SK-N-SH treated with all-trans-retinoic acid at 6 μM for 48 hours (cell line): ENCODE measurements at regions not wholly inside any gene's neighbourhood (a gene's known extent, or its start where the extent isn't known, plus 50 kb on each side); places are given as distances from the start of the nearest gene placed in this dataset.

Experiments used
- ATAC-seq: fragments of 200-7000 bp; cut with Tn5 transposase; 3 replicates; pipeline ENCODE4 v1.9.1; 2020; ENCODE audit warnings: mild to moderate bottlenecking, moderate library complexity
- ARNTL ChIP-seq: fragments of 450-650 bp; formaldehyde crosslinking; IDR thresholded peaks from 2 replicates; pipeline ENCODE4 v1.5.0; 2020; ENCODE audit warnings: low read depth, mild to moderate bottlenecking, moderate library complexity, borderline replicate concordance
- BACH2 ChIP-seq: fragments of 250-450 bp; sonication (Bioruptor Pico); IDR thresholded peaks from 2 replicates; pipeline ENCODE4 v1.9.0; 2021; ENCODE audit warnings: mild to moderate bottlenecking, borderline replicate concordance
- CSDC2 ChIP-seq: fragments of 250-450 bp; sonication (Bioruptor Pico); IDR thresholded peaks from 2 replicates; pipeline ENCODE4 v1.5.0; 2020; ENCODE audit warnings: mild to moderate bottlenecking, moderate library complexity
- CSRNP3 ChIP-seq: fragments of 250-450 bp; sonication (Bioruptor Pico); IDR thresholded peaks from 2 replicates; pipeline ENCODE4 v1.5.1; 2021; ENCODE audit warnings: mild to moderate bottlenecking, moderate library complexity
- ESRRG ChIP-seq: fragments of 250-450 bp; sonication (Bioruptor Pico); IDR thresholded peaks from 2 replicates; pipeline ENCODE4 v1.6.1; 2021; ENCODE audit warnings: mild to moderate bottlenecking
- GLIS3 ChIP-seq: fragments of 250-450 bp; sonication (Bioruptor Pico); IDR thresholded peaks from 2 replicates; pipeline ENCODE4 v1.5.0; 2020; ENCODE audit warnings: mild to moderate bottlenecking, moderate library complexity
- OSR1 ChIP-seq: fragments of 250-450 bp; sonication (Bioruptor Pico); IDR thresholded peaks from 2 replicates; pipeline ENCODE4 v1.8.0; 2022; ENCODE audit warnings: moderate library complexity, mild to moderate bottlenecking, inconsistent platforms
- PATZ1 ChIP-seq: fragments of 250-450 bp; sonication (Bioruptor Pico); IDR thresholded peaks from 2 replicates; pipeline ENCODE4 v1.8.0; 2020; ENCODE audit warnings: mild to moderate bottlenecking, moderate library complexity, borderline replicate concordance
- PPARA ChIP-seq: fragments of 250-450 bp; sonication (Bioruptor Pico); IDR thresholded peaks from 2 replicates; pipeline ENCODE4 v1.5.0; 2020; ENCODE audit warnings: mild to moderate bottlenecking, borderline replicate concordance
- RARB ChIP-seq: fragments of 250-450 bp; sonication (Bioruptor Pico); IDR thresholded peaks from 2 replicates; pipeline ENCODE4 v1.8.0; 2021; ENCODE audit warnings: mild to moderate bottlenecking, moderate library complexity
- SNAI2 ChIP-seq: fragments of 250-450 bp; sonication (Bioruptor Pico); IDR thresholded peaks from 2 replicates; pipeline ENCODE4 v1.5.0; 2020; ENCODE audit warnings: mild to moderate bottlenecking, moderate library complexity
- TCF4 ChIP-seq: fragments of 250-450 bp; sonication (Bioruptor Pico); IDR thresholded peaks from 2 replicates; pipeline ENCODE4 v1.8.0; 2021; ENCODE audit warnings: mild to moderate bottlenecking, moderate library complexity, borderline replicate concordance
- TOX ChIP-seq: fragments of 250-450 bp; sonication (Bioruptor Pico); IDR thresholded peaks from 2 replicates; pipeline ENCODE4 v1.8.0; 2021; ENCODE audit warnings: mild to moderate bottlenecking, moderate library complexity, borderline replicate concordance
- ZC3H10 ChIP-seq: fragments of 250-450 bp; sonication (Bioruptor Pico); IDR thresholded peaks from 2 replicates; pipeline ENCODE4 v1.5.1; 2021; ENCODE audit warnings: mild to moderate bottlenecking, moderate library complexity
- ZFP3 ChIP-seq: fragments of 250-450 bp; sonication (Bioruptor Pico); IDR thresholded peaks from 2 replicates; pipeline ENCODE4 v1.5.0; 2020; ENCODE audit warnings: mild to moderate bottlenecking, moderate library complexity
- ZFP30 ChIP-seq: fragments of 450-650 bp; formaldehyde crosslinking; IDR thresholded peaks from 2 replicates; pipeline ENCODE4 v1.5.0; 2022; ENCODE audit warnings: mild to moderate bottlenecking, moderate library complexity
- ZNF565 ChIP-seq: fragments of 450-650 bp; formaldehyde crosslinking; conservative IDR thresholded peaks from 2 replicates; pipeline ENCODE4 v1.5.0; 2020; ENCODE audit warnings: low read depth, mild to moderate bottlenecking, moderate library complexity
- ZNF70 ChIP-seq: fragments of 450-650 bp; formaldehyde crosslinking; IDR thresholded peaks from 2 replicates; pipeline ENCODE4 v1.5.0; 2020; ENCODE audit warnings: mild to moderate bottlenecking, moderate library complexity
- ZNF8 ChIP-seq: fragments of 450-650 bp; formaldehyde crosslinking; IDR thresholded peaks from 2 replicates; pipeline ENCODE4 v1.5.0; 2020; ENCODE audit warnings: mild to moderate bottlenecking, moderate library complexity
- TF ChIP-seq, protein P1 (sequence below): fragments of 250-450 bp; sonication (Bioruptor Pico); IDR thresholded peaks from 2 replicates; pipeline ENCODE4 v1.8.0; 2021; ENCODE audit warnings: low read depth, mild to moderate bottlenecking, moderate library complexity, borderline replicate concordance
- TF ChIP-seq, protein P2 (sequence below): fragments of 250-450 bp; sonication (Bioruptor Pico); IDR thresholded peaks from 2 replicates; pipeline ENCODE4 v1.5.0; 2020; ENCODE audit warnings: mild to moderate bottlenecking, moderate library complexity
- TF ChIP-seq, protein P3 (sequence below): fragments of 250-450 bp; sonication (Bioruptor Pico); IDR thresholded peaks from 2 replicates; pipeline ENCODE4 v1.5.1; 2020; ENCODE audit warnings: low read depth, mild to moderate bottlenecking, moderate library complexity

DNA sequence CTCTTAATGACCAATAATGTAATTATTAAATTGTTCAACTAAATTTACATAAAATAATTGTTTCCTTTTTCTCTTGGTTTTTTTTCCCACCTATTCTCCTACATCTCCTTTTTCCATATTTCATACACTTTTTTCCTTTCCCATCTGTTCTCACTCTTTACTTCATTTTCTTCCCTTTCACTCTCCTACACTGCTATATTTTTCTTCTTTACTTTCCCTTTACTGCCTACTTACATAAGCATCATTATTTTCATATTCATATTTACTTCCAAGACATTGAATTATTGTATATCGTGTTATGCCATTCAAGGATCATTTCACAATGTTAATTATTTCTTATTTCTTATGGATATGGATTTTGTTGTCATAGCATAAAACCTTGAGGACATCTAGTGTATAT lies 1275.6 kb downstream of the NSUN3 start:
- TF ChIP-seq ZFP3 (CRISPR knock-in tag) (no peak), CSDC2 (no peak), ESRRG (CRISPR knock-in tag) (no peak), ZC3H10 (CRISPR knock-in tag) (no peak), ARNTL (CRISPR knock-in tag) (no peak), TOX (CRISPR knock-in tag) (no peak), GLIS3 (CRISPR knock-in tag) (no peak), BACH2 (CRISPR knock-in tag) (no peak), RARB (CRISPR knock-in tag) (no peak), CSRNP3 (CRISPR knock-in tag) (no peak), TCF4 (CRISPR knock-in tag) (no peak), PATZ1 (CRISPR knock-in tag) (no peak), OSR1 (CRISPR knock-in tag) (no peak), PPARA (CRISPR knock-in tag) (no peak), ZNF8 (CRISPR knock-in tag) (no peak), SNAI2 (CRISPR knock-in tag) (no peak)
- TF ChIP-seq, protein P1, sequence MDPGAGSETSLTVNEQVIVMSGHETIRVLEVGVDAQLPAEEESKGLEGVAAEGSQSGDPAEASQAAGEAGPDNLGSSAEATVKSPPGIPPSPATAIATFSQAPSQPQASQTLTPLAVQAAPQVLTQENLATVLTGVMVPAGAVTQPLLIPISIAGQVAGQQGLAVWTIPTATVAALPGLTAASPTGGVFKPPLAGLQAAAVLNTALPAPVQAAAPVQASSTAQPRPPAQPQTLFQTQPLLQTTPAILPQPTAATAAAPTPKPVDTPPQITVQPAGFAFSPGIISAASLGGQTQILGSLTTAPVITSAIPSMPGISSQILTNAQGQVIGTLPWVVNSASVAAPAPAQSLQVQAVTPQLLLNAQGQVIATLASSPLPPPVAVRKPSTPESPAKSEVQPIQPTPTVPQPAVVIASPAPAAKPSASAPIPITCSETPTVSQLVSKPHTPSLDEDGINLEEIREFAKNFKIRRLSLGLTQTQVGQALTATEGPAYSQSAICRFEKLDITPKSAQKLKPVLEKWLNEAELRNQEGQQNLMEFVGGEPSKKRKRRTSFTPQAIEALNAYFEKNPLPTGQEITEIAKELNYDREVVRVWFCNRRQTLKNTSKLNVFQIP: no peak
- TF ChIP-seq, protein P2, sequence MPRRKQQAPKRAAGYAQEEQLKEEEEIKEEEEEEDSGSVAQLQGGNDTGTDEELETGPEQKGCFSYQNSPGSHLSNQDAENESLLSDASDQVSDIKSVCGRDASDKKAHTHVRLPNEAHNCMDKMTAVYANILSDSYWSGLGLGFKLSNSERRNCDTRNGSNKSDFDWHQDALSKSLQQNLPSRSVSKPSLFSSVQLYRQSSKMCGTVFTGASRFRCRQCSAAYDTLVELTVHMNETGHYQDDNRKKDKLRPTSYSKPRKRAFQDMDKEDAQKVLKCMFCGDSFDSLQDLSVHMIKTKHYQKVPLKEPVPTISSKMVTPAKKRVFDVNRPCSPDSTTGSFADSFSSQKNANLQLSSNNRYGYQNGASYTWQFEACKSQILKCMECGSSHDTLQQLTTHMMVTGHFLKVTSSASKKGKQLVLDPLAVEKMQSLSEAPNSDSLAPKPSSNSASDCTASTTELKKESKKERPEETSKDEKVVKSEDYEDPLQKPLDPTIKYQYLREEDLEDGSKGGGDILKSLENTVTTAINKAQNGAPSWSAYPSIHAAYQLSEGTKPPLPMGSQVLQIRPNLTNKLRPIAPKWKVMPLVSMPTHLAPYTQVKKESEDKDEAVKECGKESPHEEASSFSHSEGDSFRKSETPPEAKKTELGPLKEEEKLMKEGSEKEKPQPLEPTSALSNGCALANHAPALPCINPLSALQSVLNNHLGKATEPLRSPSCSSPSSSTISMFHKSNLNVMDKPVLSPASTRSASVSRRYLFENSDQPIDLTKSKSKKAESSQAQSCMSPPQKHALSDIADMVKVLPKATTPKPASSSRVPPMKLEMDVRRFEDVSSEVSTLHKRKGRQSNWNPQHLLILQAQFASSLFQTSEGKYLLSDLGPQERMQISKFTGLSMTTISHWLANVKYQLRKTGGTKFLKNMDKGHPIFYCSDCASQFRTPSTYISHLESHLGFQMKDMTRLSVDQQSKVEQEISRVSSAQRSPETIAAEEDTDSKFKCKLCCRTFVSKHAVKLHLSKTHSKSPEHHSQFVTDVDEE (CRISPR knock-in tag): no peak
- TF ChIP-seq, protein P3, sequence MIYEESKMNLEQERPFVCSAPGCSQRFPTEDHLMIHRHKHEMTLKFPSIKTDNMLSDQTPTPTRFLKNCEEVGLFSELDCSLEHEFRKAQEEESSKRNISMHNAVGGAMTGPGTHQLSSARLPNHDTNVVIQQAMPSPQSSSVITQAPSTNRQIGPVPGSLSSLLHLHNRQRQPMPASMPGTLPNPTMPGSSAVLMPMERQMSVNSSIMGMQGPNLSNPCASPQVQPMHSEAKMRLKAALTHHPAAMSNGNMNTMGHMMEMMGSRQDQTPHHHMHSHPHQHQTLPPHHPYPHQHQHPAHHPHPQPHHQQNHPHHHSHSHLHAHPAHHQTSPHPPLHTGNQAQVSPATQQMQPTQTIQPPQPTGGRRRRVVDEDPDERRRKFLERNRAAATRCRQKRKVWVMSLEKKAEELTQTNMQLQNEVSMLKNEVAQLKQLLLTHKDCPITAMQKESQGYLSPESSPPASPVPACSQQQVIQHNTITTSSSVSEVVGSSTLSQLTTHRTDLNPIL: no peak
- no peak for ATAC-seq

DNA sequence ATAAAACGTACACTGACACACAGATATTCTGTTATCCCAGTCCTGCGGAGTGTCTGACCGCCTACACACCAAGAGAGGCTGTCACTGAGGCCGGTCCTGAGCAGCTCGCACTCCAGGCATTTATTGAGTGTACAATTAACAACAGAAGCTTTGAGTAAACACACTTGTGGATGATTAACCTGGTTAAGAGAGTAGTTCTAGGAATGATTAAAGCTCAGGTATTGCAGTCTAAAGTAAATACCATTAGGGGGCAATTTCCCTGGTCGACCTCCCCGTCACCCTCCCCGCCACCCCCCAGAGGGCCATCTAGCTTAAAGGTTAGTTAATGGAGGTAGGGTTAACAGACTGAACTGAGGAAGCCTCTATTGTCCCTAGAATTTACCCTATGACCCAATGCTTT lies 1278.5 kb downstream of the NSUN3 start:
- TF ChIP-seq ZNF565 (no peak), TCF4 (CRISPR knock-in tag) (no peak), OSR1 (CRISPR knock-in tag) (no peak), ZC3H10 (CRISPR knock-in tag) (no peak), ESRRG (CRISPR knock-in tag) (no peak), CSRNP3 (CRISPR knock-in tag) (no peak), ZFP3 (CRISPR knock-in tag) (no peak), ARNTL (CRISPR knock-in tag) (no peak), PPARA (CRISPR knock-in tag) (no peak), ZNF70 (CRISPR knock-in tag) (no peak), ZFP30 (no peak)
- TF ChIP-seq, protein P1: no peak
- TF ChIP-seq, protein P2 (CRISPR knock-in tag): no peak
- ATAC-seq: no peak
